ENCODE measurements at regions not wholly inside any gene's neighbourhood (a gene's known extent, or its start where the extent isn't known, plus 50 kb on each side); places are given as distances from the start of the nearest gene placed in this dataset.

DNA sequence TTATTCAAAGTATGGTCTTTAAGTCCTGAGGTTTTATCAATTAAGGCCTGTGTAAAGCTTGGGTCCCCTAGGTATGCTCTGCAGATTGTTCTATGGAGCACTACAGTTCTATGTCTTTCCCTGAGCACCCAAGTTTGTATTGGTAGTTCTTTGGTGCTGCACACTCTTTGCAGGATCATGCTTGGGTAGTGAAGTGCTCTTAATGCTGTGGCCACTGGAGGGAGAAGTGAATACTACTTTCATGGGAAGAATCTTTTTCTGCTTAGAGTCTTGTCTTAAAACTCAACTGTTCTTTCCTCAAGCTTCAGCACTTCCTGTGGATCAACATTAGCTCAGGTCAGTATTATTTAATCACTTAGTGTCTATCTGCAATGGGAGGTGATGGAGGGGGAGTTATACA is 93.6 kb upstream of the CFAP20DC start:
- H3K4me1 Mint-ChIP-seq (ENCODE audit: low read depth), result no peaks in the 10 kb centered on the region
- peaks cover 1% of the 10 kb centered on the region for H3K27me3 Mint-ChIP-seq
- ChIA-PET CTCF (no interaction called here), POLR2A (no interaction called here)
- DNase-seq, result no peak
- no peak overlapping the region for H3K27ac Mint-ChIP-seq
- no peak for ATAC-seq
- intact Hi-C loops (cut with micrococcal nuclease), result no loop called here
- H3K36me3 Mint-ChIP-seq (ENCODE audit: low read depth), result no peaks in the 10 kb centered on the region
- H3K4me3 Mint-ChIP-seq, result no peak overlapping the region
- no peak for TF ChIP-seq CTCF (IDR thresholded peaks at IDR 0.05)
- H3K9me3 Mint-ChIP-seq, result peaks cover 6% of the 10 kb centered on the region

- no peaks in the 10 kb centered on the region for H3K4me1 Mint-ChIP-seq (ENCODE audit: low read depth)
- intact Hi-C loops (cut with micrococcal nuclease), result no loop called here
These were observed 92.7 kb upstream of the CFAP20DC start for GRCh38 chr3:59142556-59142955.

DNA sequence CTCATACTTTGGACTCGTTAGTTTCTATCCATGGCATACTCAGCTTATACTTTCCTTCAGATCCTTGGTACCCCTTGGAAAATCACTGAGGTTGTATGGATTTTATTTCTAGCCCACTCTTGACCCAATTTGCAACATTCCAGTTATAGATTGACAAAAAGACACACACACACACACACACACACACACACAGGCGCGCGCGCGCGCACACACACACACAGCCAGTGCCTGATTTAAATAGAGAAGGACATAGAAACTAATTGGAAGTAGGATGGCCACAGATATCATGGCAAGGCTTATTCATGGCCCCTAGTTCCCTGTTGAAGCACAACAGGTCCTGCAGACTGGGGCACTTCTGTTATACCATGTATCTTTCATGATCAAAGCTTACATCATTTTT is 89.1 kb upstream of the CFAP20DC start:
- ChIA-PET POLR2A (no interaction called here), CTCF (no interaction called here)
- Mint-ChIP-seq H3K36me3 (ENCODE audit: low read depth) (no peaks in the 10 kb centered on the region), H3K27me3 (no peaks in the 10 kb centered on the region), H3K4me1 (ENCODE audit: low read depth) (no peaks in the 10 kb centered on the region), H3K9me3 (no peaks in the 10 kb centered on the region), H3K27ac (no peak overlapping the region), H3K4me3 (no peak overlapping the region)
- intact Hi-C loops (cut with micrococcal nuclease), result no loop called here
- no peak for DNase-seq
- TF ChIP-seq CTCF (IDR thresholded peaks at IDR 0.05), result no peak
- no peak for ATAC-seq

More at GRCh38 chr3:59142556-59142955, 92.7 kb upstream of the CFAP20DC start:
- H3K27ac Mint-ChIP-seq, result no peak overlapping the region
- ChIA-PET POLR2A (no interaction called here), CTCF (no interaction called here)
- no peak for TF ChIP-seq CTCF (IDR thresholded peaks at IDR 0.05)
- no peak overlapping the region for H3K4me3 Mint-ChIP-seq
- H3K36me3 Mint-ChIP-seq (ENCODE audit: low read depth), result no peaks in the 10 kb centered on the region
- peaks cover 1% of the 10 kb centered on the region for H3K27me3 Mint-ChIP-seq
- ATAC-seq (no peak), DNase-seq (no peak)
- H3K9me3 Mint-ChIP-seq, result peaks cover 1% of the 10 kb centered on the region

- Mint-ChIP-seq H3K4me1 (ENCODE audit: low read depth) (no peaks in the 10 kb centered on the region), H3K27ac (no peak overlapping the region), H3K4me3 (no peak overlapping the region), H3K36me3 (ENCODE audit: low read depth) (no peaks in the 10 kb centered on the region), H3K27me3 (no peaks in the 10 kb centered on the region), H3K9me3 (no peaks in the 10 kb centered on the region)
- ChIA-PET POLR2A (no interaction called here), CTCF (no interaction called here)
- ATAC-seq, result no peak
- intact Hi-C loops (cut with micrococcal nuclease), result no loop called here
- no peak for DNase-seq
- no peak for TF ChIP-seq CTCF (IDR thresholded peaks at IDR 0.05)
These were observed 87.6 kb upstream of the CFAP20DC start for GRCh38 chr3:59137415-59137814.

DNA sequence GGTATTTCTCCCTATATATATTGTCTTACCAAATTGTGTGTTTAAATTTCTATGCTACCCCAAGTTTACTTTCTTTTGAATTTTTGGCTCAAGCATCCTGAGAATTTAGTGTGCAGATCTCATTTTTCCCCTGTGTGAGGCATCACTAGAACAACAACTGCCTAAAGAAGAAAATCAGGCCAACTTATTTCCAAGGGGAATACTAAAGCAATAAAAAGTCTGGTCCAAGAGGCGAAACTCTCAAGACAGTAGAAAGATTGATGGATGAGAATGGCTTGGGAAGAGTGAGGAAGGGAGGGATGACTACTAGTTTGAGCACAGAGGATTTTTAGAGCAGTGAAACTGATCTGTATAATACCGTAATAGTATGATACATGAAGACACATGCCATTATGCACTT is 86.3 kb upstream of the CFAP20DC start:
- POLR2A ChIA-PET, result no interaction called here

More for the DNA sequence above, 86.3 kb upstream of the CFAP20DC start:
- H3K4me3 Mint-ChIP-seq, result no peak overlapping the region
- H3K4me1 Mint-ChIP-seq (ENCODE audit: low read depth), result no peaks in the 10 kb centered on the region
- ATAC-seq (no peak), DNase-seq (no peak)
- no peak for TF ChIP-seq CTCF (IDR thresholded peaks at IDR 0.05)
- H3K36me3 Mint-ChIP-seq (ENCODE audit: low read depth), result no peaks in the 10 kb centered on the region
- H3K9me3 Mint-ChIP-seq, result no peaks in the 10 kb centered on the region
- H3K27ac Mint-ChIP-seq, result no peak overlapping the region
- H3K27me3 Mint-ChIP-seq, result no peaks in the 10 kb centered on the region
- CTCF ChIA-PET, result no interaction called here
- intact Hi-C loops (cut with micrococcal nuclease), result no loop called here

All from activated CD8-positive, alpha-beta T cell treated with anti-CD3 and anti-CD28 coated beads for 36 hours (primary cell).